ENCODE measurements at regions not wholly inside any gene's neighbourhood (a gene's known extent, or its start where the extent isn't known, plus 50 kb on each side); places are given as distances from the start of the nearest gene placed in this dataset.

GRCh38 chr15:31834654-31835053 lies 195.7 kb upstream of the CHRNA7 start:
- in situ Hi-C loops (cut with MboI; ENCODE audit: low pct_ligation_motif_present in 1 of 4, low pct_unique_long_range_greater_than_20kb in 1 of 4, low sequenced_read_pairs in 3 of 4), result no loop called here
- no peaks in the 10 kb centered on the region for H3K9me3 ChIP-seq
- TF ChIP-seq POLR2A (IDR thresholded peaks at IDR 0.05) (no peak), CTCF (IDR thresholded peaks at IDR 0.05) (no peak), EP300 (IDR thresholded peaks at IDR 0.05; ENCODE audit: low read depth) (no peak), POLR2AphosphoS5 (IDR thresholded peaks at IDR 0.05) (no peak)
- DNase-seq, result no peak
- H3K27ac ChIP-seq, result no peak overlapping the region
- intact Hi-C loops (cut with DNase I; ENCODE audit: low total_unique reads), result no loop called here
- 60 to 62% methylated on average over 1 to 3 of the region's 3 CpGs for WGBS, 2 donors (ENCODE audit: low coverage in 1 of 2)
- no peaks in the 10 kb centered on the region for H3K27me3 ChIP-seq
- H3K36me3 ChIP-seq, result no peaks in the 10 kb centered on the region
- H3K4me3 ChIP-seq, result no peak overlapping the region
- no peaks in the 10 kb centered on the region for H3K4me1 ChIP-seq

DNA sequence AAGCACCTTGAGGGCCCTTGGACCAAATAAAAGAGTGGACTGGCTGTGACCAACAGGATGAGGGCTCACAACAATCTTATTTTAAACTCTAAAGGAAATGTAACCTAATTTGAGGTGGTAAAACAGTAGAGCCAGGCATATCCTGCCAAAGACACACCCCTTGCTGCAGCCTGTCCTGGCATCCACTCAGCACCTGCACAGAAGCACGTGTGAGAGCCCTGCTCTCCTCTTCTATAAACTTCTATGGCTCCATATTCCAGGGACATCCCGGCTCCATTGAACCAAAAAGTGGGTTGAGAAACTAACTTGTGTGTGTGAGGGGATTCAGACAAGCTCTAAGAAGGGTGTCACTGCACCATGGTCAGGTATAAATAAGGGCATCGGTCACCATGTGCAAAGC lies 190.9 kb upstream of the CHRNA7 start:
- intact Hi-C loops (cut with DNase I; ENCODE audit: low total_unique reads) (no loop called here), in situ Hi-C loops (cut with MboI; ENCODE audit: low pct_ligation_motif_present in 1 of 4, low pct_unique_long_range_greater_than_20kb in 1 of 4, low sequenced_read_pairs in 3 of 4) (no loop called here)
- no peak for TF ChIP-seq POLR2AphosphoS5 (IDR thresholded peaks at IDR 0.05)
- no peak for TF ChIP-seq POLR2A (IDR thresholded peaks at IDR 0.05)
- TF ChIP-seq EP300 (IDR thresholded peaks at IDR 0.05; ENCODE audit: low read depth), result no peak
- no peak for TF ChIP-seq CTCF (IDR thresholded peaks at IDR 0.05)
- Histone ChIP-seq H3K27ac (no peak overlapping the region), H3K4me3 (no peak overlapping the region), H3K36me3 (no peaks in the 10 kb centered on the region), H3K9me3 (no peaks in the 10 kb centered on the region), H3K4me1 (no peaks in the 10 kb centered on the region), H3K27me3 (no peaks in the 10 kb centered on the region)
- DNase-seq, result peak; percentile 24
- 56 to 57% methylated on average over 1 to 3 of the region's 3 CpGs for WGBS, 2 donors (ENCODE audit: low coverage in 1 of 2)

DNA sequence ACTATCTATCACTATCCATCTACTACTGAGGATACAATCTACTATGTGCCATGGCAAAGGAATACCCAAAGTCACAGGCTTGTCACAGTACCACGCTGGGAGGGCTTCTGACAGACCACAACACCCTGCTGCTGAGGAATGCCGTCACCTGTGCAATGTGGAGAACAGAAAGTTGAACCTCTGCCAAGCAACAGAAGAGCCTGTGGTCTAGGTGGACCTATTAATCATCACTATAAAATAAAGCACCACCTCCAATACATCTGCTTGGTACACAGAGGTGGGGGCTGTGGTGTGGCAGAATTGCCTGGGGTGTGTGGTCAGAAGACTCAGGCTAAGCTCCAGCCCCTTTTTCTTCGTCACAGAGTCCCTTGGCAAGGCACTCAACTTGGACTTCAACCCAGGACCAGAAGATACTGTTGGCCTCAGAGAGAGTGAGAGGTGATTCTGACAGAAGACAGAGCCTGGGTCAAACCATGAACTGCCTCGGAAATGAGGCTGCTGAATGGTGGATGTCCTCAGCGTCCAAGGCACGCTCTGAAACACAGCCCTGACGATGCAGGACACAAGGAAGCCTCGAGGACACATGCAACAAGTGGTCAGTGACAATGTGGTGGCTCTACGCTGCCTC lies 189.4 kb upstream of the CHRNA7 start:
- WGBS, 2 donors (ENCODE audit: low coverage in 1 of 2), result 69 to 74% methylated on average over 5 to 9 of the region's 9 CpGs
- H3K9me3 ChIP-seq, result no peaks in the 10 kb centered on the region
- no peak for DNase-seq
- TF ChIP-seq CTCF (IDR thresholded peaks at IDR 0.05), result no peak
- no peak for TF ChIP-seq POLR2A (IDR thresholded peaks at IDR 0.05)
- TF ChIP-seq POLR2AphosphoS5 (IDR thresholded peaks at IDR 0.05), result no peak
- TF ChIP-seq EP300 (IDR thresholded peaks at IDR 0.05; ENCODE audit: low read depth), result no peak
- in situ Hi-C loops (cut with MboI; ENCODE audit: low pct_ligation_motif_present in 1 of 4, low pct_unique_long_range_greater_than_20kb in 1 of 4, low sequenced_read_pairs in 3 of 4) (no loop called here), intact Hi-C loops (cut with DNase I; ENCODE audit: low total_unique reads) (no loop called here)
- no peaks in the 10 kb centered on the region for H3K36me3 ChIP-seq
- H3K27ac ChIP-seq, result no peak overlapping the region
- no peaks in the 10 kb centered on the region for H3K27me3 ChIP-seq
- H3K4me3 ChIP-seq, result no peak overlapping the region
- no peaks in the 10 kb centered on the region for H3K4me1 ChIP-seq

GRCh38 chr15:31842532-31843195 lies 187.7 kb upstream of the CHRNA7 start:
- in situ Hi-C loops (cut with MboI; ENCODE audit: low pct_ligation_motif_present in 1 of 4, low pct_unique_long_range_greater_than_20kb in 1 of 4, low sequenced_read_pairs in 3 of 4), result no loop called here
- no peak for DNase-seq
- no peak overlapping the region for H3K27ac ChIP-seq
- no peaks in the 10 kb centered on the region for H3K36me3 ChIP-seq
- no peak overlapping the region for H3K4me3 ChIP-seq
- intact Hi-C loops (cut with DNase I; ENCODE audit: low total_unique reads), result no loop called here
- H3K9me3 ChIP-seq, result no peaks in the 10 kb centered on the region
- no peaks in the 10 kb centered on the region for H3K27me3 ChIP-seq
- TF ChIP-seq POLR2A (IDR thresholded peaks at IDR 0.05), result no peak
- TF ChIP-seq EP300 (IDR thresholded peaks at IDR 0.05; ENCODE audit: low read depth), result no peak
- no peak for TF ChIP-seq CTCF (IDR thresholded peaks at IDR 0.05)
- TF ChIP-seq POLR2AphosphoS5 (IDR thresholded peaks at IDR 0.05), result no peak
- WGBS, 2 donors (ENCODE audit: low coverage in 1 of 2), result 63 to 69% methylated on average over 5 to 6 of the region's 6 CpGs
- no peaks in the 10 kb centered on the region for H3K4me1 ChIP-seq

Data from transverse colon (tissue), 4 donors.